WTC11 (cell line): ENCODE measurements at regions not wholly inside any gene's neighbourhood (a gene's known extent, or its start where the extent isn't known, plus 50 kb on each side); places are given as distances from the start of the nearest gene placed in this dataset.

Experiments used
- ATAC-seq: fragments of 200-7000 bp; cut with Tn5 transposase; 2 replicates; pipeline ENCODE4 v1.10.0; 2021; ENCODE audit warnings: mild to moderate bottlenecking, moderate library complexity
- CTCF ChIA-PET: fragments of 300-600 bp; sonication (Branson Sonifier 250); formaldehyde crosslinking; loops from one replicate; lab custom pipeline; 2021; ENCODE audit warnings: antibody characterized with exemption; lab: Charles Lee
- POLR2A ChIA-PET: fragments of 350-600 bp; sonication (Branson Sonifier 250); formaldehyde crosslinking; loops from one replicate; lab custom pipeline; 2021; ENCODE audit warnings: antibody characterized with exemption; lab: Charles Lee
- DNase-seq: peaks from one replicate; pipeline ENCODE4 v3.0.0; 2021; ENCODE audit warnings: low spot score
- H3K27ac Mint-ChIP-seq: 2 replicates; pipeline ENCODE4 v1.8.0; 2021; ENCODE audit warnings: mixed read lengths
- H3K27me3 Mint-ChIP-seq: 2 replicates; pipeline ENCODE4 v1.8.0; 2021; ENCODE audit warnings: low read depth, mild to moderate bottlenecking, moderate library complexity, mixed read lengths
- H3K36me3 Mint-ChIP-seq: 2 replicates; pipeline ENCODE4 v1.8.0; 2021; ENCODE audit warnings: mixed read lengths
- H3K4me1 Mint-ChIP-seq: 2 replicates; pipeline ENCODE4 v1.8.0; 2022; ENCODE audit warnings: mixed read lengths
- H3K4me3 Mint-ChIP-seq: 2 replicates; pipeline ENCODE4 v1.8.0; 2021; ENCODE audit warnings: mild to moderate bottlenecking, moderate library complexity, mixed read lengths
- H3K9me3 Mint-ChIP-seq: 2 replicates; pipeline ENCODE4 v1.8.0; 2021; ENCODE audit warnings: mixed read lengths
- AR ChIP-seq: fragments of 250-450 bp; sonication (Bioruptor Pico); IDR thresholded peaks from 2 replicates; pipeline ENCODE4 v1.9.0; 2021; ENCODE audit warnings: mild to moderate bottlenecking
- CDX4 ChIP-seq: fragments of 250-450 bp; sonication (Bioruptor Pico); IDR thresholded peaks from 2 replicates; pipeline ENCODE4 v1.9.0; 2021; ENCODE audit warnings: moderate library complexity, mild to moderate bottlenecking, inconsistent platforms, borderline replicate concordance
- E2F5 ChIP-seq: sonication (generic); formaldehyde crosslinking; IDR thresholded peaks from 2 replicates; pipeline ENCODE4 v1.8.1; 2022; ENCODE audit warnings: mild to moderate bottlenecking, moderate library complexity, missing genetic modification reagents
- ELF4 ChIP-seq: sonication (generic); formaldehyde crosslinking; IDR thresholded peaks from 2 replicates; pipeline ENCODE4 v1.8.1; 2022; ENCODE audit warnings: low read depth, mild to moderate bottlenecking, moderate library complexity, missing genetic modification reagents
- EMX1 ChIP-seq: fragments of 250-450 bp; sonication (Bioruptor Pico); IDR thresholded peaks from 2 replicates; pipeline ENCODE4 v1.8.0; 2021; ENCODE audit warnings: mild to moderate bottlenecking
- FOXP1 ChIP-seq: sonication (generic); formaldehyde crosslinking; IDR thresholded peaks from 2 replicates; pipeline ENCODE4 v1.8.0; 2022; ENCODE audit warnings: missing genetic modification reagents, mild to moderate bottlenecking, moderate library complexity, borderline replicate concordance
- GABPB1 ChIP-seq: sonication (generic); formaldehyde crosslinking; IDR thresholded peaks from 2 replicates; pipeline ENCODE4 v1.8.1; 2023; ENCODE audit warnings: mild to moderate bottlenecking, missing genetic modification reagents
- GRHL2 ChIP-seq: fragments of 250-450 bp; sonication (Bioruptor Pico); IDR thresholded peaks from 2 replicates; pipeline ENCODE4 v1.8.0; 2022; ENCODE audit warnings: mild to moderate bottlenecking, moderate library complexity; ENCODE audit not compliant: insufficient replicate concordance, severe bottlenecking
- HMGXB4 ChIP-seq: sonication (generic); formaldehyde crosslinking; IDR thresholded peaks from 2 replicates; pipeline ENCODE4 v1.8.1; 2023; ENCODE audit warnings: mild to moderate bottlenecking, moderate library complexity, missing genetic modification reagents
- NR3C1 ChIP-seq: sonication (generic); formaldehyde crosslinking; conservative IDR thresholded peaks from 2 replicates; pipeline ENCODE4 v1.8.1; 2023; ENCODE audit warnings: low read depth, mild to moderate bottlenecking, missing genetic modification reagents
- TEAD4 ChIP-seq: sonication (generic); formaldehyde crosslinking; IDR thresholded peaks from 2 replicates; pipeline ENCODE4 v1.8.0; 2022; ENCODE audit warnings: mild to moderate bottlenecking, missing genetic modification reagents
- ZNF121 ChIP-seq: sonication (generic); formaldehyde crosslinking; IDR thresholded peaks from 2 replicates; pipeline ENCODE4 v1.8.0; 2023; ENCODE audit warnings: missing genetic modification reagents
- ZNF232 ChIP-seq: sonication (generic); formaldehyde crosslinking; IDR thresholded peaks from 2 replicates; pipeline ENCODE4 v1.8.0; 2022; ENCODE audit warnings: mild to moderate bottlenecking, missing genetic modification reagents
- ZNF263 ChIP-seq: sonication (generic); formaldehyde crosslinking; IDR thresholded peaks from 2 replicates; pipeline ENCODE4 v1.8.1; 2022; ENCODE audit warnings: low read depth, mild to moderate bottlenecking, moderate library complexity, missing genetic modification reagents
- ZNF281 ChIP-seq: sonication (generic); formaldehyde crosslinking; IDR thresholded peaks from 2 replicates; pipeline ENCODE4 v1.8.0; 2023; ENCODE audit warnings: mild to moderate bottlenecking, missing genetic modification reagents
- ZNF512 ChIP-seq: sonication (generic); formaldehyde crosslinking; IDR thresholded peaks from 2 replicates; pipeline ENCODE4 v1.8.1; 2022; ENCODE audit warnings: missing genetic modification reagents, borderline replicate concordance
- ZSCAN18 ChIP-seq: fragments of 250-450 bp; sonication (Bioruptor Pico); IDR thresholded peaks from 2 replicates; pipeline ENCODE4 v2.1.2; 2022; ENCODE audit warnings: mild to moderate bottlenecking, moderate library complexity

GRCh38 chr4:115596265-115597001 is 483.0 kb upstream of the NDST4 start (continued):
- no peak for TF ChIP-seq AR
- TF ChIP-seq ZNF232 (CRISPR knock-in tag): no peak
- TF ChIP-seq ZNF263 (CRISPR knock-in tag): no peak

GRCh38 chr4:115580901-115581300 is 467.5 kb upstream of the NDST4 start:
- TF ChIP-seq FOXP1 (CRISPR knock-in tag) (no peak), ELF4 (no peak)
- TF ChIP-seq, all 79 proteins: peak for 0
- ChIA-PET CTCF (interaction anchor here (0.6 kb wide), 1 partner anchor 1125 kb away, joined by 3 read pairs; no protein-coding TSS in a partner anchor), POLR2A (no interaction called here)
- DNase-seq (no peak), ATAC-seq (no peak)
- Mint-ChIP-seq H3K27ac (no peak overlapping the region), H3K36me3 (no peaks in the 10 kb centered on the region), H3K9me3 (peaks cover 16% of the 10 kb centered on the region), H3K27me3 (no peaks in the 10 kb centered on the region), H3K4me3 (no peak overlapping the region), H3K4me1 (peaks cover 5% of the 10 kb centered on the region)

GRCh38 chr4:115575851-115576250 is 462.4 kb upstream of the NDST4 start:
- peak overlapping the region; percentile 52 for H3K27ac Mint-ChIP-seq
- H3K27me3 Mint-ChIP-seq: no peaks in the 10 kb centered on the region
- peaks cover 20% of the 10 kb centered on the region for H3K4me1 Mint-ChIP-seq
- POLR2A ChIA-PET: no interaction called here
- ATAC-seq: 0 out of 2 replicates have a peak, but pooled peaks have one; percentile 20
- no peak for DNase-seq
- CTCF ChIA-PET: interaction anchor here (0.6 to 0.8 kb wide), 2 partner anchors 60 to 276 kb away, joined by 3 read pairs; no protein-coding TSS in a partner anchor
- TF ChIP-seq ZNF232 (CRISPR knock-in tag): no peak
- TF ChIP-seq ZNF281 (CRISPR knock-in tag): no peak
- TF ChIP-seq GRHL2 (CRISPR knock-in tag): no peak
- no peak for TF ChIP-seq EMX1 (CRISPR knock-in tag)
- TF ChIP-seq TEAD4 (CRISPR knock-in tag): no peak
- TF ChIP-seq NR3C1 (CRISPR knock-in tag): no peak
- TF ChIP-seq E2F5 (CRISPR knock-in tag): no peak
- no peak for TF ChIP-seq ELF4
- no peak for TF ChIP-seq CDX4 (CRISPR knock-in tag)
- TF ChIP-seq HMGXB4 (CRISPR knock-in tag): no peak
- TF ChIP-seq ZSCAN18 (CRISPR knock-in tag): no peak
- no peak for TF ChIP-seq ZNF121
- TF ChIP-seq ZNF512 (CRISPR knock-in tag): no peak
- TF ChIP-seq GABPB1 (CRISPR knock-in tag): no peak
- TF ChIP-seq, all 79 proteins: peak for 0
- no peak overlapping the region for H3K4me3 Mint-ChIP-seq
- no peaks in the 10 kb centered on the region for H3K36me3 Mint-ChIP-seq
- peaks cover 10% of the 10 kb centered on the region for H3K9me3 Mint-ChIP-seq
